HCT116 (cell line): ENCODE measurements at regions not wholly inside any gene's neighbourhood (a gene's known extent, or its start where the extent isn't known, plus 50 kb on each side); places are given as distances from the start of the nearest gene placed in this dataset.

Experiments
- ATAC-seq: fragments of 200-7000 bp; cut with Tn5 transposase; 2 replicates; pipeline ENCODE4 v1.9.1; 2020; ENCODE audit warnings: mild to moderate bottlenecking, moderate library complexity
- BruUV-seq: library from RNA; stranded (reverse); fragments of 400-500 nt; replicated peaks from 2 replicates; lab custom pipeline; 2021; lab: Mats Ljungman, UMichigan
- CTCF ChIA-PET: fragments of 300-600 bp; sonication (Branson Sonifier 250); formaldehyde crosslinking; loops from one replicate; lab custom pipeline; 2021; ENCODE audit warnings: antibody characterized with exemption; lab: Charles Lee
- POLR2A ChIA-PET: fragments of 300-600, 350-600 bp; sonication (Branson Sonifier 250); formaldehyde crosslinking; loops from one replicate; lab custom pipeline; 2021; ENCODE audit warnings: antibody characterized with exemption; lab: Charles Lee
- RAD21 ChIA-PET, 2 experiments: fragments of 300-600 bp; sonication (Branson Sonifier 250); formaldehyde crosslinking; loops; one replicate each; lab custom pipeline; 2023; ENCODE audit warnings: low total read pairs in 2 of 2; ENCODE audit not compliant: uncharacterized antibody in 2 of 2, unreplicated experiment in 2 of 2, low non-redundant PET in 1 of 2; lab: Charles Lee
- DNase-seq: peaks from one replicate; pipeline ENCODE4 v3.0.0-alpha.2; 2010; ENCODE audit warnings: low read depth, low spot score
- H2AFZ ChIP-seq: fragments of 200-600 bp; shearing (Covaris generic), sonication (generic); 2 replicates; pipeline ENCODE4 v1.6.1; 2017; ENCODE audit warnings: low read depth, mixed run types, mixed read lengths, antibody characterized with exemption, low read length; ENCODE audit not compliant: poor library complexity, severe bottlenecking
- H3K27ac ChIP-seq: 2 replicates; pipeline ENCODE4 v1.5.1; 2012; ENCODE audit warnings: low read depth, low read length
- H3K27me3 ChIP-seq: fragments of 200-600 bp; sonication (generic); 2 replicates; pipeline ENCODE4 v1.6.1; 2016; ENCODE audit warnings: mixed run types, low read length, mixed read lengths; ENCODE audit not compliant: insufficient read depth
- H3K36me3 ChIP-seq, 2 experiments: fragments of 200-500 bp in 1 of 2; fragments of 200-600 bp in 1 of 2; sonication (Bioruptor generic) in 1 of 2; sonication (generic) in 1 of 2; 2 replicates each; pipeline versions ENCODE4 v1.5.1 to v1.6.1; 2014 to 2016; ENCODE audit warnings: low read length in 2 of 2, inconsistent platforms in 1 of 2, mixed read lengths in 1 of 2, mixed run types in 1 of 2; ENCODE audit not compliant: insufficient read depth in 2 of 2, control insufficient read depth in 1 of 2
- H3K4me1 ChIP-seq, 2 experiments: fragments of 200-600 bp in 1 of 2; sonication (generic) in 1 of 2; 2 replicates each; pipeline versions ENCODE4 v1.5.1 to v1.6.1; 2012 to 2017; ENCODE audit warnings: low read length in 2 of 2, inconsistent platforms in 1 of 2, mild to moderate bottlenecking in 1 of 2, mixed read lengths in 1 of 2, mixed run types in 1 of 2, moderate library complexity in 1 of 2; ENCODE audit not compliant: insufficient read depth in 2 of 2, control insufficient read depth in 1 of 2
- H3K4me2 ChIP-seq: fragments of 200-600 bp; sonication (generic); 2 replicates; pipeline ENCODE4 v1.6.1; 2017; ENCODE audit warnings: mixed run types, low read length, mixed read lengths
- H3K4me3 ChIP-seq, 2 experiments: fragments of 200-600 bp in 1 of 2; sonication (generic) in 1 of 2; replicated peaks in 1 of 2; 2 replicates each; pipeline ENCODE4 v1.5.1; 2011 to 2016; ENCODE audit warnings: low read length in 2 of 2, control low read depth in 1 of 2, low read depth in 1 of 2, mild to moderate bottlenecking in 1 of 2, mixed read lengths in 1 of 2, mixed run types in 1 of 2
- H3K79me2 ChIP-seq: fragments of 200-600 bp; sonication (generic); 2 replicates; pipeline ENCODE4 v1.6.1; 2017; ENCODE audit warnings: mild to moderate bottlenecking, mixed run types, low read length, moderate library complexity, mixed read lengths; ENCODE audit not compliant: insufficient read depth
- H3K9ac ChIP-seq: fragments of 200-600 bp; sonication (generic); 2 replicates; pipeline ENCODE4 v1.6.1; 2016; ENCODE audit warnings: low read length, mixed read lengths
- H3K9me2 ChIP-seq: fragments of 200-600 bp; sonication (generic), shearing (Covaris generic); 2 replicates; pipeline ENCODE4 v1.6.1; 2017; ENCODE audit warnings: mixed run types, mild to moderate bottlenecking, moderate library complexity; ENCODE audit not compliant: insufficient read depth
- H3K9me3 ChIP-seq, 2 experiments: fragments of 200-500 bp in 1 of 2; fragments of 200-600 bp in 1 of 2; sonication (Bioruptor generic) in 1 of 2; sonication (generic) in 1 of 2; 2 replicates each; pipeline ENCODE4 v1.6.1; 2014 to 2017; ENCODE audit warnings: low read length in 2 of 2, mixed read lengths in 2 of 2, inconsistent platforms in 1 of 2, low read depth in 1 of 2, mild to moderate bottlenecking in 1 of 2, mixed run types in 1 of 2, moderate library complexity in 1 of 2; ENCODE audit not compliant: control insufficient read depth in 1 of 2, insufficient read depth in 1 of 2
- H4K20me1 ChIP-seq: fragments of 200-600 bp; sonication (generic), shearing (Covaris generic); 2 replicates; pipeline ENCODE4 v1.6.1; 2017; ENCODE audit warnings: mixed run types, mild to moderate bottlenecking, moderate library complexity; ENCODE audit not compliant: insufficient read depth
- ATF3 ChIP-seq: IDR thresholded peaks from 2 replicates; pipeline ENCODE4 v1.6.1; 2012
- CEBPB ChIP-seq: IDR thresholded peaks from 2 replicates; pipeline ENCODE4 v1.6.1; 2012; ENCODE audit warnings: low read depth
- CTCF ChIP-seq, 3 experiments: fragments of 200-600 bp in 1 of 3; sonication (generic) in 1 of 3; IDR thresholded peaks in 2 of 3; conservative IDR thresholded peaks in 1 of 3; 2 replicates each; pipeline ENCODE4 v1.5.1; 2012 to 2017; ENCODE audit warnings: low read depth in 2 of 3, low read length in 2 of 3, antibody characterized with exemption in 1 of 3, borderline replicate concordance in 1 of 3, control low read depth in 1 of 3, mild to moderate bottlenecking in 1 of 3, mixed read lengths in 1 of 3, mixed run types in 1 of 3, moderate library complexity in 1 of 3; ENCODE audit not compliant: insufficient read depth in 1 of 3
- EGR1 ChIP-seq: IDR thresholded peaks from 2 replicates; pipeline ENCODE4 v1.6.1; 2012; ENCODE audit warnings: low read depth
- EZH2 ChIP-seq: fragments of 200-600 bp; sonication (generic); IDR thresholded peaks from 2 replicates; pipeline ENCODE4 v1.6.1; 2017; ENCODE audit warnings: antibody characterized with exemption, mixed run types
- EZH2phosphoT487 ChIP-seq: fragments of 200-600 bp; IDR thresholded peaks from 2 replicates; pipeline ENCODE4 v1.6.1; 2018; ENCODE audit warnings: antibody characterized with exemption, borderline replicate concordance
- FOSL1 ChIP-seq: IDR thresholded peaks from 2 replicates; pipeline ENCODE4 v1.6.1; 2012; ENCODE audit warnings: low read depth
- JUND ChIP-seq: IDR thresholded peaks from 2 replicates; pipeline ENCODE4 v1.6.1; 2012
- POLR2A ChIP-seq: IDR thresholded peaks from 2 replicates; pipeline ENCODE4 v1.7.0; 2011; ENCODE audit warnings: borderline replicate concordance; ENCODE audit not compliant: insufficient read depth, insufficient read length; ENCODE audit errors: extremely low read depth
- POLR2AphosphoS5 ChIP-seq: IDR thresholded peaks from 2 replicates; pipeline ENCODE4 v1.6.1; 2011; ENCODE audit warnings: mild to moderate bottlenecking, low read depth, low read length, moderate library complexity
- REST ChIP-seq: IDR thresholded peaks from 2 replicates; pipeline ENCODE4 v1.6.1; 2012; ENCODE audit warnings: low read depth
- SIN3A ChIP-seq: IDR thresholded peaks from 2 replicates; pipeline ENCODE4 v1.6.1; 2012; ENCODE audit warnings: low read depth
- SP1 ChIP-seq: IDR thresholded peaks from 2 replicates; pipeline ENCODE4 v1.6.1; 2012; ENCODE audit warnings: low read depth
- SRF ChIP-seq: IDR thresholded peaks from 2 replicates; pipeline ENCODE4 v1.6.1; 2012; ENCODE audit warnings: low read depth
- TCF7L2 ChIP-seq: IDR thresholded peaks from 2 replicates; pipeline ENCODE4 v1.7.0; 2011; ENCODE audit warnings: borderline replicate concordance, inconsistent platforms; ENCODE audit not compliant: insufficient read depth, insufficient read length; ENCODE audit errors: extremely low read depth
- YY1 ChIP-seq: IDR thresholded peaks from 2 replicates; pipeline ENCODE4 v1.6.1; 2011; ENCODE audit warnings: low read length, low read depth, moderate library complexity, mild to moderate bottlenecking; ENCODE audit not compliant: insufficient replicate concordance; ENCODE audit errors: extremely low read depth
- ZNF274 ChIP-seq: fragments of 200-500 bp; sonication (Bioruptor generic); IDR thresholded peaks from 2 replicates; pipeline ENCODE4 v1.6.1; 2014; ENCODE audit warnings: mild to moderate bottlenecking, low read depth, low read length, inconsistent platforms
- intact Hi-C: fragments of 100-400 bp; cut with micrococcal nuclease; formaldehyde crosslinking; loops from 2 replicates; pipeline ENCODE4 v1.10.0; 2022
- TF ChIP-seq, protein P1 (sequence below): IDR thresholded peaks from 2 replicates; pipeline ENCODE4 v1.6.1; 2012
- TF ChIP-seq, protein P2 (sequence below): IDR thresholded peaks from 2 replicates; pipeline ENCODE4 v1.6.1; 2011; ENCODE audit warnings: mild to moderate bottlenecking, low read length, moderate library complexity; ENCODE audit not compliant: insufficient replicate concordance; ENCODE audit errors: extremely low read depth

- Histone ChIP-seq H3K36me3 (no peaks in the 10 kb centered on the region), H3K79me2 (no peaks in the 10 kb centered on the region), H3K4me2 (no peak overlapping the region), H2AFZ (no peak overlapping the region), H3K27me3 (no peaks in the 10 kb centered on the region), H3K4me1 (peaks cover 0 to 18% of the 10 kb centered on the region in 2 experiments; a peak in 2 of 4 replicates), H3K9me2 (no peaks in the 10 kb centered on the region), H3K27ac (no peak overlapping the region), H3K9ac (no peak overlapping the region), H3K4me3 (no peak overlapping the region), H3K9me3 (no peaks in the 10 kb centered on the region), H4K20me1 (no peaks in the 10 kb centered on the region)
- no TSS peak for BruUV-seq
- intact Hi-C loops, result no loop called here
- ChIA-PET RAD21 (no interaction called here), POLR2A (no interaction called here), CTCF (no interaction called here)
- DNase-seq (no peak), ATAC-seq (no peak)
- no peak for TF ChIP-seq JUND
- no peak for TF ChIP-seq SIN3A
- no peak for TF ChIP-seq CTCF (IDR thresholded peaks at IDR 0.05 in 2 of 3, conservative IDR thresholded peaks at IDR 0.05 in 1 of 3; ENCODE audit: borderline replicate concordance in 1 of 3, insufficient read depth in 1 of 3, low read depth in 2 of 3, low read length in 2 of 3)
- TF ChIP-seq, protein P1, sequence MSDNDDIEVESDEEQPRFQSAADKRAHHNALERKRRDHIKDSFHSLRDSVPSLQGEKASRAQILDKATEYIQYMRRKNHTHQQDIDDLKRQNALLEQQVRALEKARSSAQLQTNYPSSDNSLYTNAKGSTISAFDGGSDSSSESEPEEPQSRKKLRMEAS, result no peak
- TF ChIP-seq SRF, result no peak
- TF ChIP-seq TCF7L2, result no peak
- TF ChIP-seq POLR2AphosphoS5, result no peak
- no peak for TF ChIP-seq EGR1
- TF ChIP-seq CEBPB, result no peak
- no peak for TF ChIP-seq REST
- TF ChIP-seq POLR2A, result no peak
- no peak for TF ChIP-seq SP1
- TF ChIP-seq EZH2phosphoT487, result no peak
- no peak for TF ChIP-seq ZNF274
- no peak for TF ChIP-seq FOSL1
- TF ChIP-seq YY1, result no peak
- TF ChIP-seq, protein P2, sequence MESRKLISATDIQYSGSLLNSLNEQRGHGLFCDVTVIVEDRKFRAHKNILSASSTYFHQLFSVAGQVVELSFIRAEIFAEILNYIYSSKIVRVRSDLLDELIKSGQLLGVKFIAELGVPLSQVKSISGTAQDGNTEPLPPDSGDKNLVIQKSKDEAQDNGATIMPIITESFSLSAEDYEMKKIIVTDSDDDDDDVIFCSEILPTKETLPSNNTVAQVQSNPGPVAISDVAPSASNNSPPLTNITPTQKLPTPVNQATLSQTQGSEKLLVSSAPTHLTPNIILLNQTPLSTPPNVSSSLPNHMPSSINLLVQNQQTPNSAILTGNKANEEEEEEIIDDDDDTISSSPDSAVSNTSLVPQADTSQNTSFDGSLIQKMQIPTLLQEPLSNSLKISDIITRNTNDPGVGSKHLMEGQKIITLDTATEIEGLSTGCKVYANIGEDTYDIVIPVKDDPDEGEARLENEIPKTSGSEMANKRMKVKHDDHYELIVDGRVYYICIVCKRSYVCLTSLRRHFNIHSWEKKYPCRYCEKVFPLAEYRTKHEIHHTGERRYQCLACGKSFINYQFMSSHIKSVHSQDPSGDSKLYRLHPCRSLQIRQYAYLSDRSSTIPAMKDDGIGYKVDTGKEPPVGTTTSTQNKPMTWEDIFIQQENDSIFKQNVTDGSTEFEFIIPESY, result no peak
- TF ChIP-seq EZH2, result no peak
- no peak for TF ChIP-seq ATF3
Measured at GRCh38 chr4:149889991-149890390, 74.3 kb upstream of the IQCM start.
